ENCODE measurements at regions not wholly inside any gene's neighbourhood (a gene's known extent, or its start where the extent isn't known, plus 50 kb on each side); places are given as distances from the start of the nearest gene placed in this dataset.

DNA sequence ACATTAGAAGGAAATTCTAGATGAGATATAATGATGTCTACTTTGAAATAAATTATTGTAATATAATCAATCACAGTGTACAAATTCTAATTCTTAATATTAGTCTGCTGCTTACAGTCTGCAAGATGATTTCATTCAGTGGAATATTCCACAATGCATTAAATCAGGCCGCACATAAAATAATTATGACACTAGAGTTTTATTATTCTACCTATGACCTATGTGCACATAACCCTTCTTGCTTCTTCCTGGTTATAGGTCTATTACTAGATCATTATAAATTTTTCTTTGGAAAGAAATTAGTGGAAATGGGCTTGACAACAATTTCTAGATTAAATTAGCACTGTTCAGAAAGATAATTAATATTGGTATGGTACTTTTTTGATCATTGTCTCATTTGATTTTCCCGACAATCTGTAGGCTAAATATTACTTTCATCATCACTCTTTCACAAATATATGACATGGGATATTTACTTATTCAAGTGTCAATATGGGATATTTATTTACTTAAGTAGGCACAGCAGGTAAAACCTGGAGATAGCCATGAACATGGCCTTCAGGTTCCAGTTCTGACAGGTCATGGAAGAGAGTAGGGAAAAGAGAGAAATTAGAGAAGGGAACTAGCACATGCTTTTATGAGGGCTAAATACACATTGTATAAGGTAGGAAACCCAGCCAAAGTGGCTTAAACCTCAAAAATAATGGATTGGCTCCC is 476.4 kb downstream of the TOX3 start:
- H3K27me3 ChIP-seq = no peaks in the 10 kb centered on the region
- H3K27ac ChIP-seq = no peak overlapping the region

GRCh38 chr16:52069866-52070265 is 477.1 kb downstream of the TOX3 start:
- H3K27ac ChIP-seq = no peak overlapping the region
- H3K4me3 ChIP-seq = no peak overlapping the region

More for the DNA sequence above, 476.4 kb downstream of the TOX3 start:
- TF ChIP-seq Cebpa-rat (IDR thresholded peaks at IDR 0.05) = no peak
- Histone ChIP-seq H3K9me3 (no peaks in the 10 kb centered on the region), H4K20me1 (no peaks in the 10 kb centered on the region), H3K4me2 (no peak overlapping the region), H3K4me3 (no peak overlapping the region), H3K9ac (no peak overlapping the region), H3K36me3 (no peaks in the 10 kb centered on the region), H3K4me1 (no peaks in the 10 kb centered on the region)

GRCh38 chr16:52068447-52069074 is 478.4 kb downstream of the TOX3 start:
- Histone ChIP-seq H3K4me1 (no peaks in the 10 kb centered on the region), H3K9me3 (no peaks in the 10 kb centered on the region), H3K4me2 (no peak overlapping the region), H3K27me3 (no peaks in the 10 kb centered on the region), H3K9ac (no peak overlapping the region), H3K4me3 (no peak overlapping the region), H3K27ac (no peak overlapping the region), H4K20me1 (no peaks in the 10 kb centered on the region), H3K36me3 (no peaks in the 10 kb centered on the region)
- 0 out of 2 replicates have a peak, but pooled peaks have one; percentile 44 for TF ChIP-seq Cebpa-rat (IDR thresholded peaks at IDR 0.05)

More at GRCh38 chr16:52069866-52070265, 477.1 kb downstream of the TOX3 start:
- no peak for TF ChIP-seq Cebpa-rat (IDR thresholded peaks at IDR 0.05)
- Histone ChIP-seq H3K4me2 (no peak overlapping the region), H3K27me3 (no peaks in the 10 kb centered on the region), H4K20me1 (no peaks in the 10 kb centered on the region), H3K36me3 (no peaks in the 10 kb centered on the region), H3K9ac (no peak overlapping the region), H3K9me3 (no peaks in the 10 kb centered on the region), H3K4me1 (no peaks in the 10 kb centered on the region)

- Histone ChIP-seq H3K27me3 (no peaks in the 10 kb centered on the region), H4K20me1 (no peaks in the 10 kb centered on the region), H3K4me1 (no peaks in the 10 kb centered on the region), H3K9me3 (no peaks in the 10 kb centered on the region), H3K9ac (no peak overlapping the region), H3K4me3 (no peak overlapping the region), H3K27ac (no peak overlapping the region), H3K36me3 (no peaks in the 10 kb centered on the region), H3K4me2 (no peak overlapping the region)
- TF ChIP-seq Cebpa-rat (IDR thresholded peaks at IDR 0.05) = no peak
Measured at GRCh38 chr16:52066962-52067361, 480.0 kb downstream of the TOX3 start.

- Histone ChIP-seq H3K27ac (no peak overlapping the region), H3K4me1 (no peaks in the 10 kb centered on the region), H3K9ac (no peak overlapping the region), H4K20me1 (no peaks in the 10 kb centered on the region), H3K4me2 (no peak overlapping the region), H3K36me3 (no peaks in the 10 kb centered on the region), H3K4me3 (no peak overlapping the region), H3K27me3 (no peaks in the 10 kb centered on the region), H3K9me3 (no peaks in the 10 kb centered on the region)
- no peak for TF ChIP-seq Cebpa-rat (IDR thresholded peaks at IDR 0.05)
Measured at GRCh38 chr16:52056259-52056658, 490.7 kb downstream of the TOX3 start.

GRCh38 chr16:52055381-52055780 is 491.6 kb downstream of the TOX3 start:
- H3K9ac ChIP-seq = no peak overlapping the region
- no peaks in the 10 kb centered on the region for H4K20me1 ChIP-seq
- no peaks in the 10 kb centered on the region for H3K9me3 ChIP-seq
- H3K4me3 ChIP-seq = no peak overlapping the region
- H3K27me3 ChIP-seq = no peaks in the 10 kb centered on the region
- no peak for TF ChIP-seq Cebpa-rat (IDR thresholded peaks at IDR 0.05)
- H3K4me1 ChIP-seq = no peaks in the 10 kb centered on the region
- H3K4me2 ChIP-seq = no peak overlapping the region
- H3K27ac ChIP-seq = no peak overlapping the region
- no peaks in the 10 kb centered on the region for H3K36me3 ChIP-seq

GRCh38 chr16:52054326-52054725 is 492.6 kb downstream of the TOX3 start:
- H3K27me3 ChIP-seq = no peaks in the 10 kb centered on the region
- no peak overlapping the region for H3K9ac ChIP-seq
- H3K9me3 ChIP-seq = no peaks in the 10 kb centered on the region
- H3K36me3 ChIP-seq = no peaks in the 10 kb centered on the region
- H3K27ac ChIP-seq = no peak overlapping the region
- no peak overlapping the region for H3K4me3 ChIP-seq
- H4K20me1 ChIP-seq = no peaks in the 10 kb centered on the region
- no peak for TF ChIP-seq Cebpa-rat (IDR thresholded peaks at IDR 0.05)
- H3K4me2 ChIP-seq = no peak overlapping the region
- no peaks in the 10 kb centered on the region for H3K4me1 ChIP-seq

GRCh38 chr16:52052818-52053217 is 494.1 kb downstream of the TOX3 start:
- Histone ChIP-seq H4K20me1 (no peaks in the 10 kb centered on the region), H3K4me3 (no peak overlapping the region), H3K4me2 (no peak overlapping the region), H3K9me3 (no peaks in the 10 kb centered on the region), H3K27me3 (no peaks in the 10 kb centered on the region), H3K9ac (no peak overlapping the region), H3K4me1 (no peaks in the 10 kb centered on the region), H3K27ac (no peak overlapping the region), H3K36me3 (no peaks in the 10 kb centered on the region)
- no peak for TF ChIP-seq Cebpa-rat (IDR thresholded peaks at IDR 0.05)

GRCh38 chr16:52051414-52052172 is 495.4 kb downstream of the TOX3 start:
- H4K20me1 ChIP-seq = no peaks in the 10 kb centered on the region
- H3K27ac ChIP-seq = no peak overlapping the region
- H3K9me3 ChIP-seq = 0 out of 2 replicates have a peak, but pooled peaks cover 3% of the 10 kb centered on the region
- TF ChIP-seq Cebpa-rat (IDR thresholded peaks at IDR 0.05) = no peak
- H3K36me3 ChIP-seq = no peaks in the 10 kb centered on the region
- no peaks in the 10 kb centered on the region for H3K4me1 ChIP-seq
- no peaks in the 10 kb centered on the region for H3K27me3 ChIP-seq
- H3K4me2 ChIP-seq = no peak overlapping the region
- no peak overlapping the region for H3K9ac ChIP-seq
- H3K4me3 ChIP-seq = no peak overlapping the region

GRCh38 chr16:52050418-52050817 is 496.5 kb downstream of the TOX3 start:
- Histone ChIP-seq H3K27me3 (no peaks in the 10 kb centered on the region), H3K4me2 (no peak overlapping the region), H4K20me1 (no peaks in the 10 kb centered on the region), H3K9me3 (peaks cover 9% of the 10 kb centered on the region; the same call in 1 of the 2 replicates), H3K36me3 (no peaks in the 10 kb centered on the region), H3K9ac (no peak overlapping the region), H3K4me1 (no peaks in the 10 kb centered on the region), H3K4me3 (no peak overlapping the region), H3K27ac (no peak overlapping the region)
- no peak for TF ChIP-seq Cebpa-rat (IDR thresholded peaks at IDR 0.05)
